GM19452 (cell line): ENCODE measurements at regions not wholly inside any gene's neighbourhood (a gene's known extent, or its start where the extent isn't known, plus 50 kb on each side); places are given as distances from the start of the nearest gene placed in this dataset.
"Not testable (repeated sequence)": the region's sequence is repeated elsewhere in the genome, so short reads cannot be mapped to it uniquely, and the experiment has no call there.

Source experiments
- ATAC-seq: cut with Tn5 transposase; IDR thresholded peaks from one replicate; pipeline ENCODE4 v1.9.1; 2021; ENCODE audit not compliant: unreplicated experiment

DNA sequence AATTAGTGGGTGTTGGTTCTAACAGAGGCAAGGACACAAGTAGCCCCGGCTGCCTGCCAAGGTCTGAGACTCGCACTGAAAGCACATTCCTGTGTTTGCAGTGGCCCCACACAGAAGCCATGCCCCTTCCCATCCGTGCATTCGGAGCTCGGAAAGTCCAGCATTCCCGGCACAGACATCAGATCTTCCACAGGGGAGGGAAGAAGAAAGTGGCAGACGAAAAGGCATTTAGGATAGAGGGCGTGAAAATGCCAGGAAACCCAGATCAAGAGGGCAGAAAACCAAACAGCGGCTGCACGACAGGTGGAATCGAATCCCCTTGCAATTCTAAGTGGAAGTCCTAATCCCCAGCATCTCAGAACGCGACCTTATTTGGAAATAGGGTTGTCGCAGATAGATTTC lies 105.5 kb upstream of the ASB18 start:
- ATAC-seq = no peak

DNA sequence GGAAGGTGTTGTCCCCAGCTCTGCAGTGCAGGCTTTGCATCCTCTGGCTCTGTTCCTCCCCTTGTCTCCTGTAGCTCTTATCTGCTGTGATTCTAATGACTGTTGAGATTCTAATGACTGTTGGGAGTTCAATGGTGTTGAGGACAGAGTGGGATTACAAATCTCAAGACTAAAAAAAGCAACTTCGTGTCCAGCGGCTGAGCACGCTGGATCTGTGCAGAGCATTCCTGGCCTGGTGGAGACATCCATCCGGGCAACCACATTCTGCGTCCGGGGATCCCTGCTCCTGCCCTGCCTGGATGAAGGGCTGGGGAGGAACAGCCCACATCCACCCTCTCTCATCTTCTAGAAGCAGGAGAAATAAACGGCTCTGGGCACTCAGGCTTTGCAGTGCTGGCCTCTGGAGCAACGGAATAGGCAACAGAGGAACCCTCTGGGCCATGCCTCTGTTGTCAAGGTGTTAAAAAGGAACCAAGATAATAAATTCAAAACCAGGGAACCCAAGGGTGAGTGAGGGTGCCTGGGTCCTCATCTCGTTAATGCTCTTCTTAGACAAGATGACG lies 106.7 kb upstream of the ASB18 start:
- no peak for ATAC-seq

- no peak for ATAC-seq
Observed at GRCh38 chr2:236375973-236376476, 111.8 kb upstream of the ASB18 start.

DNA sequence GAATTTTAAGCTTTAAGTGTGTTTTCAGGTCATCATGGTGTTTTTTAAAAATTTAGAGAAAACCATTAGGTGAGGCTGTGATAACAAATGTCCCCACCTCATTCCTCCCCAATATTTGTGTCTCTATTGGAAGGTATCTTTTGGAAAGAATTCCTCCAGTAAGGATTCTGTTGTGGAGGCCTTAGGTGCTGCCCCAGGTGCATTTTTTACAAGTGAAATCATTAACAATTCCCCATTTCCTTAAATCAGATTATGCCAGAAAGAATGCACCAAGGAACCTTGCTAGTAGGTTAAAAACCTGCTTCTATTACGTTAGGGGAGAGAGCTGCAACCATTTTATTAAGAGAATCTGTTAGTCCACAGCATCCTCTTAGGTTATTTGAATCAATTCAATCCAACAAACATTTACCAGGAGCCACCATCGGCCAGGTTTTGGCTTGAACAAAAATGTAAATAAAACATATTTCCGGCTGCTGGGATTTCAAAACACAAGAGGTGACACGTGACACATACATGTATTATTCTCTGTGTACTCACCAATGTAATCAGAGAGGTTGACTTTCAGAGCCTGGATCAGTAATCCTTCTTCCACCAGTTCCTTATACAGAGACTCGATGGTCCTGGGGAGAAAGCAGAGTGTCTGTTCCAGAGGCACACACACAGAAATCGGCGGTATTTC lies 112.5 kb upstream of the ASB18 start:
- no peak for ATAC-seq

DNA sequence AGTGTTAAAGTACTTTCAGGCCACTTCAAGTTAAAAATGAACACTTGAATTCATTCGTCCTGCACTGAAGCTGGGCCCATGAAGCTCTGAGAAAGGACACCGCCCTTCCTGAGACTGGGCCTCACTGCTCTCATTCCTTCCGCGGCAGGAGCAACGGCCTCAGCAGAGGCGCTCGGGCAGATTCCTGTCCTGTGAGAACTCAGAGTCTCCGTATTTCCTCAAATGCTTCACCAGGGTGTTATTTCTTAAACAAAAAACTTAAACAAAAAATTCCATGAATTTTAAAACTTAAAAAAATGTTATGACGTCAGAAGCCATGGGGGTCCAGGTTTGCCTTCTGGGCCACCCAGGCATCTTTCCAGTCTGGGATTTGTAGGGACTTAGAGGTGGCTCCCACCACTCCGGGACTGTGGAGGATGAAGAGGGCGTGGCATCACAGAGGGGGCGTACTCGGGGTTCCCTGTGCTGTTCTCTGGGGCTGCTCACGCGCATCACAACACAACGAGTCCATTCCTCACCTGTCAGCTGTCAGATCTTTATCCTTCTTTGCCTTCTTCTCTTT lies 115.9 kb upstream of the ASB18 start:
- no peak for ATAC-seq

- not testable (repeated sequence) for ATAC-seq
Observed at GRCh38 chr2:236381253-236381652, 117.0 kb upstream of the ASB18 start.

GRCh38 chr2:236389284-236390216 lies 125.3 kb upstream of the ASB18 start:
- not testable (repeated sequence) for ATAC-seq

DNA sequence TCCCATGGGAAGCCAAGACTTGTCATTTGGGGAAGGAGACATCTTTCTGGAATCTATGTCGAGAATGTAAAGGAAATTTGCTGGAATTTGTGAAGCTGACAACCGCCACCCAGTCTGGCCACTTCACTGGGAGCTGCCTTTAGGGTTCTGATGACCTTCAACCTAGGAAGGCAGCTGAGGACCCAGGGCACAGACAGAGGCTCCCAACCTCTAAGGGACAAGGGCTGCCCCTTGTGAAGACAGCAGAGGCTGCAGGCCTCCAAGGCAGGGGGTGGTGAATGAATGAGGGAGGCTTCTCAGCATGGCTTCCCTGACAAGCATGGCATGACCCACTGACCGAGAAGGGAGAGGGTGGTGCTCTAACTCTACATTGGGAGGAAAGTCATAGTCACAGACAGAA lies 128.9 kb upstream of the ASB18 start:
- no peak for ATAC-seq

DNA sequence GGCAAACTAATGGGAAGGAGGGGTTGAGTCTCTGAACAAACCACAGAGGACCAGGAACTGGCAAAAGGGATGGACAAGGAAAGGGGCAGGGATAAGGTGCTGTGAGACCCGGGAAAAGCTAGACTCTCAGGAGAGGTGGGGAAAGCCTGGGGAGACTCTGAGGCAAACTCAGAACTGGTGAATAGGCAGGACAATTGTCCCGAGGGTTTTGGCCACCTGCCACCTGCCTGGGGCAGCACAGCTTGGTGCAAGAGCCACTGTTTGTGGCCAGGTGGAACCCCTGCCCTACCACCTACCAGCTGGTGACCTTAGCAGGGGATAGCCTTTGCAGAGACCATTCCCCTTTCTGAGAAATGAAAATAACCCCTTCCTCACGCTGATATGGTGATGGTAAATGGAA lies 129.4 kb upstream of the ASB18 start:
- ATAC-seq = no peak

GRCh38 chr2:236394571-236394970 lies 130.4 kb upstream of the ASB18 start:
- no peak for ATAC-seq

- no peak for ATAC-seq
Observed at GRCh38 chr2:236395067-236395466, 130.9 kb upstream of the ASB18 start.

- no peak for ATAC-seq
Observed at GRCh38 chr2:236396818-236397350, 132.7 kb upstream of the ASB18 start.

GRCh38 chr2:236397681-236398080 lies 133.5 kb upstream of the ASB18 start:
- ATAC-seq = no peak

DNA sequence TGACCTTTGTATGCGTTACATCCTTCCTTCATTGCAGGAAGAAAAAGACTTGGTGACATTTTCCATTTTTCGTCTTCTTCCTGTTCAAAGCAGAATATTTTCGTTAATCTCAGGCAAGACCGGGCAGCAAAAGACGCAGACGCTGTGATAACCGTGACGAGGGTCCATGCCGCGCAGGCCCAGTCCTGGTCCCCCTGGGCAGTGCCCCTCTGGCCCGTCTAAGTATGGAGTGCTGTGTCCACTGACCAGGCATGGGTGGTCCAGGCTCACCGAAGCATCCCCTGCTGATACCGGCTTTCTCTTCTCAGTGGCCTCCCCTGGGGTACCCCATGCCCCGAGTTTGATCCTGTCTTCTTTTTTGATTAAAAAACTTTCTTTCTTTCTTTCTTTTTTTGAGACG lies 135.2 kb upstream of the ASB18 start:
- ATAC-seq = no peak

DNA sequence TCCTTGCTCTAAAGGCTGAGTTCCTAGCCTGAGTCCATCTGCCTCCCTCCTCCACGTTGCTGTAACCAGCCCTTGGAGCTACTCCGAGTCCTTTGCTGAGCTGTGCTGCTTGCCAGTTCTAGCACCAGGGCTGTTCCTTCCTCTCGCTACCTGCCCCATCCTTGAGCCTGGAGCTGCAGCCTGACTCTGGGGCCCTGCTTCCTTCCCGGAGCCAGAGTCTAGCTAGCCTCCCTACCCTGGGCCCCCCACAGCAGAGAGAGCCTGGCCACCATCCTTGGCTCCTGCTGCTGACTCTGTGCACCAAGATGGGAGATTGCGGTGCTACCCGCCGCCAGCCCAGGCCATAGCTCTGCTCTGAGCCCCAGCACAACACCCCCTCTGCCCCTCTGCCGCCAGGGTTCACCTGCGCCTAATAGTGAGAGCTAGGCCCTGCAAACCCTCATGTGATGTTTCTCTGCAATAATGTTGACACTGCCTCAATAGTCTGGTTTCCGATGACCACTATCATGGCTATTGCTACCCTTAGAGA lies 135.9 kb upstream of the ASB18 start:
- no peak for ATAC-seq

- no peak for ATAC-seq
Observed at GRCh38 chr2:236400594-236401360, 136.6 kb upstream of the ASB18 start.

DNA sequence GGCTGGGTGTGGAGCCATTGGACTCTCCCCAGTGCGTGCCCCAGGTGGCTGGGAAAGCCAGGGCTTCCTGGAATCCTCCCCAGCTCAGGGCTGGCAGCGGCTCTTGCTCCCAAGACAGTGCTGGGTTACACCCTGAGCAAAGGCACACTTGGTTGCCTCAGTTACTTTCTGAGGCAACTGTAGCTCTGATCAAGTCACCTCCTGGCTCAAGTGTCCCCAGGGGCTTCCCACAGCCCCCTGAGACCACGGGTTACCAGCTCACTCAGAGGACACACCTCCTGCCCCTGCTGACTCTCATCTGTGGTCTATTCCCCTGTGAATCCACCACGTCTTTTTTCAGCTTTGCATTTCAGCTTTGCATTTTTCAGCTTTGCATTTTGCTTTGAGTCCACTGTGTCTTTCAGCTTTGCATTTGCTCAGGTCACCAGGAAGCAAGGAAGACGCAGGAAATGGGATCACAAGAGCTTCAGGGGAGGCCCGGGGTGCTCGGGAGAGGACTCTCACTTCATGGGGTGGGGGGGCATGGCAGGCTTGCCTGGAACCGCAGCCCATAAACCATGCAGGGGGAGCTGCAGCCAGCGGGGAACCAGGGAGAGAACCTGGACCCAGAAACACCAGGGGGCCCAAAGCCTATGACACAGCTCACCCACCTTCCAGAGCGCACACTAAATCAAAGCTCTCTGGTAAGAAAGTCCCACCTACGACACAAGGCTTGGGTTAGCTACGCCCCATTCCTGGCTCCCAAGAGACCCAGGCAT lies 138.0 kb upstream of the ASB18 start:
- ATAC-seq = no peak

GRCh38 chr2:236403125-236403524 lies 138.9 kb upstream of the ASB18 start:
- ATAC-seq = no peak

DNA sequence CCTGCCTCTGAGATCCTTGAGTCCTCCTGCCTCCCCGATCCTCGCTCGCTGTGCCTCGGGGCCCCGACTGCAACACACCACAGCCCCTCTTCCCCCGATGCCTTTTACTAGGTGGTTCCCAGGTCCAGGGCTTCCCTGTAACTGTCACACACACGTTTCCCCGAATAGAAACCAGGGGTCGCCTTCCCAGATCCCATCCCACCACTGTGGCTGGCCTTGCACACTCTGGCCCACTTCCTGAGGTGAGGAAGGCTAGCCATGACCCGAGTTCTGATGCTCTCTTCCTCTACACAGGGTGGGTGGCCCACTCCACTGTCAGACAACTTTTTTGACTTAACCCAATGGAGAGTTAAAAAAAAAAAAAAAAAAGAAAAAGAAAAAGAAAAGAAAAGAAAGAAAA lies 139.6 kb upstream of the ASB18 start:
- no peak for ATAC-seq
